GM12873 (cell line): ENCODE measurements at regions not wholly inside any gene's neighbourhood (a gene's known extent, or its start where the extent isn't known, plus 50 kb on each side); places are given as distances from the start of the nearest gene placed in this dataset.

ENCODE experiments used
- TF ChIP-seq, protein P1 (sequence below): IDR thresholded peaks from 2 replicates; pipeline ENCODE4 v1.5.1; 2012; ENCODE audit warnings: low read depth, mild to moderate bottlenecking, moderate library complexity, low read length, control low read depth; ENCODE audit not compliant: insufficient read depth; ENCODE audit errors: missing control alignments

DNA sequence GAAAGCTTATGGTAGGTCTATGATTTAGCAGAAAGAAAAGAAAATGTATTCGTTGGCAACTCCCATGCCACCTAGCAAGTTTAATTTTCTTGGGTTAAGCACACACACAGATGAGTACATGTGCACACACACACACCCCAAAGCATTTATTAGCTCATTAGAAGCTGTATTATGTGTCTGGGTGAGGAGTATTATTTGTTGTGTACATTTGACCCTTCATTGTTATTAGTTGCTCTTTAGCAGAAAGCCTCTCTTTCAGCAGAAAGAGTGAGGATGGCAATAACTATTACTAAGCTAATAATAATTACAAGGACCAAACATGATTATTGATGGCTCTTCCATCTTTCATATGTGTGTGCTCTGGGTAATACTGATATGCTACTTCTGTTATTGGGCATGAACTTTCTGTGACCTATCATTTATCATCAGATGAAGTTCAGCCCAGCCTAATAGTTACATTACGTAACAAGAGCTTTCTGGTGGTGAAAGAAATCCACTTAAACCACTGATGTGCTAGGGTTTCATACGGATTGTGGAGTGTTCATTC, 177.4 kb upstream of the OBI1 start:
- TF ChIP-seq, protein P1, sequence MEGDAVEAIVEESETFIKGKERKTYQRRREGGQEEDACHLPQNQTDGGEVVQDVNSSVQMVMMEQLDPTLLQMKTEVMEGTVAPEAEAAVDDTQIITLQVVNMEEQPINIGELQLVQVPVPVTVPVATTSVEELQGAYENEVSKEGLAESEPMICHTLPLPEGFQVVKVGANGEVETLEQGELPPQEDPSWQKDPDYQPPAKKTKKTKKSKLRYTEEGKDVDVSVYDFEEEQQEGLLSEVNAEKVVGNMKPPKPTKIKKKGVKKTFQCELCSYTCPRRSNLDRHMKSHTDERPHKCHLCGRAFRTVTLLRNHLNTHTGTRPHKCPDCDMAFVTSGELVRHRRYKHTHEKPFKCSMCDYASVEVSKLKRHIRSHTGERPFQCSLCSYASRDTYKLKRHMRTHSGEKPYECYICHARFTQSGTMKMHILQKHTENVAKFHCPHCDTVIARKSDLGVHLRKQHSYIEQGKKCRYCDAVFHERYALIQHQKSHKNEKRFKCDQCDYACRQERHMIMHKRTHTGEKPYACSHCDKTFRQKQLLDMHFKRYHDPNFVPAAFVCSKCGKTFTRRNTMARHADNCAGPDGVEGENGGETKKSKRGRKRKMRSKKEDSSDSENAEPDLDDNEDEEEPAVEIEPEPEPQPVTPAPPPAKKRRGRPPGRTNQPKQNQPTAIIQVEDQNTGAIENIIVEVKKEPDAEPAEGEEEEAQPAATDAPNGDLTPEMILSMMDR = no peak

DNA sequence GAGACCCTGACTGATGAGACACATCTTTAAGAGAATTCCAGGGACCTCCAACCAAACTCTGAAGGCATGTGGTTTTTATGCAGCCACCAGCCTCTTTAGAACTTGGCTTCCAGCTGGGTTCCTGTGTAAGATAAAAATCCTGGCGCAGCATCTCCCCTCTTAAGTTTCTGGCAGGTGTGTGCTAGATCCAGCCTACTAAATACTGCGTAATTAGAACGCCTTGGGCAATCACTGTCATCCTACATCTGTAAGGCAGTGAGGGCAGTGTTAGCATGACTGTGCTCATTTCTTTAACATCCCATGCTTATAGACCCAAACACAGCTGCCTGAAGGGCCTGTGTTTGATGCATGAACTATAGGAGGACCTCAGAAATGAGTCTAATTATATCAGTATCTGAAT, 173.5 kb upstream of the OBI1 start:
- TF ChIP-seq, protein P1 = no peak

DNA sequence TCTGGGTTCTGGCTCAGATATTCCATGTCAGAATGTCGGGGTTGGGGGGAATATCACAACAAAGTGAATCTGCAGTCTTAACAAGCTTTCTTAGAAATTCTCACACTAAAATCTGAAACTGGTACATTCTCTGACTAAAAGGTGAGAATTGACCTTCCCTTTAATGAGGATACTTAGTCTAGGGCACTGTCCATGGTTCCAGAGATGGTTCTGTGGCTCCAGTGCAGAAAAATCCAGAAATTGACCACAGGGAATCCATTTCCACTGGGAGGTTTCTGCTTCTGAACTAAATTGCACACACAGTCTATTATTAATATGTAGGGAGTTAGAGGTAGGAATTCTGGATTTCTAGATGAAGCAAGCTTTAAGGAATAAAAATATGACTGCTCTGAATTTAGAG, 171.6 kb upstream of the OBI1 start:
- TF ChIP-seq, protein P1 = no peak

DNA sequence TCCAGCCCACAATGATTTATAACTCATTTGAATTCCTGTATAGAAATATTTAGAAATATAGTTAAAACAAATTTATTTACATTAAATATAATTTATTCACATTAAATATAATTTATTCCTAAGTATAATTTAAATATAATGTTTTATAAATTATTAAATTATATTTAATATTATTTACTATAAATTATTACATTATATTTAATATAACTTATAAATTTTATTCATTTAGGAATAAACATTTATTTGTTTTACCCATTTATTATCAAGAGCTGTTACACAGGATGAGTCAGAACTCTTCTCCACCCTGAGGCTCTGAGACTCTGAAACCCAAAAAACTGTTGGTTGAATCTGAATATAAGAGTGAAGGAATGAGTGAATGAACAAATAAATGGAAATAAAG, 170.9 kb upstream of the OBI1 start:
- TF ChIP-seq, protein P1 = no peak

DNA sequence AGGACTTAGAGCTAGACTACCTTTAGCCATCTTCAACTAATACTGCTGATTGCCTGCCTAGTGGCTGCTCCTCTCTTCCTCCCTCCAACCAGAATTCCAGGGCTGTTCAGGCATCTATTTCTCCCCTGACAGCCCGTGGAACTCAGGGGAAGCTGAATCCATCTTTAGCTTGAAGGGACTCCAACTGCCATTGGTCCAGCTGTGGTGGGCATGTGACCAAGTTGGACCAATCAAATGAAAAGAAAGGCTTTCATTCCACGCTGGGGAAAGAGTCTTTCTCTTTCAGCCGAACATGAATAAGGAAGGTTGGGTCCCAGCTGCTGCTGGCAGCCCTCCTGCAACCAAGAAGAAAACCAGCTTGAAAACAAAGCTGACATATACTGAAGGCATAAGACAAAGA, 168.5 kb upstream of the OBI1 start:
- TF ChIP-seq, protein P1 = no peak

DNA sequence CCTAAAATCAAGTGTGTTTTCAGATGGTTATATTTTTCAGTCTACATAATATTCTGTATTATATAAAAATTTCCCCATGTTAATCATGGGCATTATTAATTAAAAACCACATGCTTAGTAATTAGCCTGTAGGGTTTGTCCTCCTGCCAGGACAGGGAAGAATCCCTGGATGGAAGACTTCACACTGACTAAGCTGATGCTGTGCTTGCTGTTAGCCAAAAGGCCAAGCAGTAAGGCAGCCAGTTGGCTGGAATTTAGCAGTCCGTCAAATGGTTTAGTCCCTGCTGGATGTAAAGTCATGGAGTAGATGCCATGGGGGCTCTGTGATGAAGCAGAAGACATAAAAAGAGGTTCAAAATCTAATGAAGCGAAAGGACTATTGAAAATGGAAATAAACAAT, 168.0 kb upstream of the OBI1 start:
- TF ChIP-seq, protein P1 = no peak

DNA sequence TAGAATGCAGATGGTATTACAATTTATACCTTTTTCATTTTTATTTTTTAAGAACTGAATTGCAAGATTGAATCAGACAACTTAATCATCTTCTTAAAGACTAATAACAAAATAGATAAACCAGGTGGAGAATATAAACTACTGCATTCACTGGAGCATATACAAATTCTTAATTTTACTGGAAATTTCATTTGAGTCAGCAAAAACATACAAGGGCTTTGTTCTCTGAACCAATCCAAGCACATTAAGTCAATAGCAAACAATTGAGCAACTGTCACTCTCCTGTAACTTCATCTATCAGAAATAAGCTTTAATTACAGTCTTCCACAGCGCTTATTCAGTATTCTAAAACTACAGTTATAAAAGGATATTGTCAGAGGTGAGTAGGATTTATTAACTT, 167.4 kb upstream of the OBI1 start:
- TF ChIP-seq, protein P1 = no peak

DNA sequence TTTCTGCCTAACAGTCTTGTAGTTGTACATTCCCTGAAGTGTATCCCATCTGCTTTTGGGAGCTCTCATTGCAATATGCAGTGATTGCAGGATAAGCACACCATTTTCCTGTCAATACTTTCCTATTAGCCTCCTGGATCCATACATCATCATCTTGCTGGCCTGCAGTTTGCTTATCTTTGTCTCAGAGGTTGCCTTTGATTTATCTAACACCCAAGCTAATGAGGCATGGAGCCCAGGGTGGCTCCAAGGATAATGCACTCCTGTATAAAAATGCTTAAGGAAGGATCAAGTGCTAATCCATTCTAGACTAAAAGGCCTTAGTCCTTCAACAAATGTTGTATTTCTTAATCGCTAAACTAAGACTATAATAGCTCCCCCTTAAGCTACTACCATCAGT, 161.6 kb upstream of the OBI1 start:
- TF ChIP-seq, protein P1 = no peak
